ENCODE measurements at regions not wholly inside any gene's neighbourhood (a gene's known extent, or its start where the extent isn't known, plus 50 kb on each side); places are given as distances from the start of the nearest gene placed in this dataset.

- TF ChIP-seq FOSL2 (CRISPR knock-in tag; IDR thresholded peaks at IDR 0.05) (no peak), IRF1 (CRISPR knock-in tag; IDR thresholded peaks at IDR 0.05; ENCODE audit: low read depth) (no peak), HDAC2 (CRISPR knock-in tag; IDR thresholded peaks at IDR 0.05) (no peak), CSRNP1 (CRISPR knock-in tag; IDR thresholded peaks at IDR 0.05) (no peak)
Measured at GRCh38 chr10:131559450-131559911, 248.0 kb upstream of the TCERG1L start.
